Left kidney (tissue), 1 donor: ENCODE measurements at regions not wholly inside any gene's neighbourhood (a gene's known extent, or its start where the extent isn't known, plus 50 kb on each side); places are given as distances from the start of the nearest gene placed in this dataset.

Experiments
- DNase-seq: peaks from one replicate; pipeline ENCODE4 v3.0.0-alpha.2; 2013

DNA sequence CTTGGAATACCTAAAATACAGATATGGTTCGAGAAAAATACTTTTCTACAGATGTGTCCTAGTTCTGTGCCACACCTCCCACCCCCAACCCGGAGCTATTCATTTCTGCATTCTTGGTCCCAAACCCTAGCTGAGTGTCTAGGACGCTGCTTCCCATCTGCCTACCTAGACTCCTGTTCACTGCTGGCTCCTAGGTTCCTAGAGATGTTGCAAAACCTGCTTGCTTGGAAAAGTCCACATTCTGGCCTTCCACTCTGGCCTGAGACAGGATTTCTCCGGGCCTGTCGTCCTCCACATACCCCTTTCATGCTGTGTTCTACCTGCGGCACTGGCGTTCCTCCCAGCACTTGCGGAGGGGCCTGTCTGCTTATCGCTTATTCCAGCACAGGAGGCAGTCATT is 165.8 kb upstream of the CTTNBP2NL start:
- DNase-seq, result no peak

DNA sequence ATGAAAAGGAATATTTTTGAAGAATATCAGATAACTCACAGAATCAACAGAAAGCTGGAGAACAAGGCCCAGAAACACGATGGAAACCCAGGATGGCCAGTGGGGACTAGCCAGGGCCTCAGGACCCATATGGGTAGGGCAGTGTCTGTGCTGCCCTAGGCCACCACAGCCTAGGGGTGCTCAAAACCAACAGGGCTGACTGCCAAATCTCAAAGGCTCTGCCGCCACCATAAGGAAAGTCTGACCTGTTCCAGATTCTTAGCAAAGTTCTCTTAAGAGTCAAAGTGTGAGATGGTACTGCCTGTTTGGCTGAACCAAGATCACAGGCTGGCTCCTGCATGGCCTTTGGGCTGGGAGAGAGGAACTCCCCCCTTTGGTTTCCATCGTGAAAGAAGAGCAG is 164.7 kb upstream of the CTTNBP2NL start:
- no peak for DNase-seq

DNA sequence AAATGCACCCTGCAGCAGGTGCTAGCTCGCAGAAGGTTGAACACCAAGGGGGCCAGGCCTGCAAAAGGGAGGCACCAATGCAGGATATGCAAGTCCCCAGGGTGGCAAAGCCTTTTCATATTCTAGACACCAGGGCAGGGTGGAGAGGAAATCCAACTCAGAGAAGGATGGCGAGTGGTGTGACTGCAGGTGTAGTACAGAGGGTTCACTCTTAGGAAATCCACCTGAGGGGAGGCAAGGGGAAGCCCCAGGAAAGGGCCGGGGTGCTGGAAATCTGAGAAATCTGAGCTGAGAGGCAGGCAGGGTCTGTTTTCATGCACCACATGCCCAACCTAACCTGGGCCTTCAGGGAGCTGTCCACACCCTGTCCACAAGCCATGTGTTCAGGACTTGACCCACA is 163.2 kb upstream of the CTTNBP2NL start:
- DNase-seq, result no peak

DNA sequence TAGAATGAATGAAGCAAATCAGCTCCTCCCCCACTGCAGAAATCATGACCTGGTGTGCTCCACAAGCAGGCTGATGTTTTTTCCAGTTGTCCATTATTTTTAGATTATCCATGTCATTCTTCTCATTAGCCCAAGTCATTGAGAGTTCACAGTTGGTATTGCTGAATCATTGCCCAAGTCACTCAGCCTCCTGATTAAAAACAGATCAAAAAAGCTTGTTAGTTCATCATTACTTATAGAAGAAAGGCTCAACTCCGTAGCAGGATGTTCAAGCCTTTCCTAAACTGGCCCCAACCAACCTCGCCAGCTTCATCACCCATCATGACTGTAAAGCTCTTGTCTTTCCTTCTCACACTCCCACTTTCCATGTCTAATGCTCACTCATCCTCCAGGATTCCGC is 161.3 kb upstream of the CTTNBP2NL start:
- no peak for DNase-seq

DNA sequence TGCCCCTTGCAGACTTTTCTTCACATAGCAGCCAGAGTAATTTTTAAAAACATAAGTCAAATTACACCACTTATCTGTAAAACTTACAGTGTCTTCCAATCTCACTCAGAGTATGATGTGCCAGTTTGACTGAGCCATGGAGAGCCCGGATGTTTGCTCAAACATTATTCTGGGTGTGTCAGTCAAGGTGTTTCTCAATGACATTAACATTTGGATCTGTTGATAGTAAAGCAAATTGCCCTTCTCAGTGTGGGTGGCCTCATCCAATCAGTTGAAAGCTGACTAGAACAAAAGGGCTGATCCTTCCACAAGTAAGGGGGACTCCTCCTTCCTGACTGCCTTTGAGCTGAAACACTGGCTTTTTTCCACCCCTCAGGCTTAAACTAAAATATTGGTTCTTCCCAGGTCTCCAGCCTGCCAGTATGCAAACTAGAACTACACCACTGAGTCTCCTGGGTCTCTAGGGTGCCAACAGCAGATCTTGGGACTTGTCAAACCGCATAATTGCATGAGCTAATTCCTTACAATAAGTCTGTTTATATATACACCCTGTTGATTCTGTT is 157.9 kb upstream of the CTTNBP2NL start:
- no peak for DNase-seq

DNA sequence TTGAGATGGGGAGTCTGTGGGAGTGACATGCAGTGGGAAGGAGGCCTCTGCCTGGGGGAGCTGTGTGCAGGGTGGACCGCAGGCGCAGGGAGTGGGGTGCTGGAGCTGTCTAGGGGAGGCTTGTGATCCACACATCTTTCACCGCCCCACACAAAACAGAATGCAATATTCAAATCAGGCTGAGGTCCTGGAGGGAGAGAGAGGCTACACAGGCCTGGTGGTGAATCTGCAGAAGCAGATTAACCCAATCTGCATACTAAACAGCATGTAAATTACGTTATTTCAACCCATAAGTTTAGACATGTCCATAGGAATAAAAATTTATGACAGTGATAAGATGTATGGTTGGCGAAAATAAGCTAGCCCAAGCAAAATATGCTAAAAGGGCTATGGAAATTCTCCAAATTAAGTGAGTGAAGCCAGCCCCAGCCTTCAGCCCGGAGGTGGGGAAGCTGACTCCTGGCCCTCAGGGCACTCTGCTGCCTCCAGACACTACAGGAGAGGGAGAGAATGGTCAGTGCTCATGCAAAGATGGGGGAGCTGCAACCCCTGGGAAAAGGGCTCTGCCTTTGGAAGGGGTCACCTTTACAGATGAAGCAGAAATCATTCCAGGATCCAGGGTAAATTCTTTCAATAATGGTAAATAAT is 156.2 kb upstream of the CTTNBP2NL start:
- DNase-seq, result no peak

DNA sequence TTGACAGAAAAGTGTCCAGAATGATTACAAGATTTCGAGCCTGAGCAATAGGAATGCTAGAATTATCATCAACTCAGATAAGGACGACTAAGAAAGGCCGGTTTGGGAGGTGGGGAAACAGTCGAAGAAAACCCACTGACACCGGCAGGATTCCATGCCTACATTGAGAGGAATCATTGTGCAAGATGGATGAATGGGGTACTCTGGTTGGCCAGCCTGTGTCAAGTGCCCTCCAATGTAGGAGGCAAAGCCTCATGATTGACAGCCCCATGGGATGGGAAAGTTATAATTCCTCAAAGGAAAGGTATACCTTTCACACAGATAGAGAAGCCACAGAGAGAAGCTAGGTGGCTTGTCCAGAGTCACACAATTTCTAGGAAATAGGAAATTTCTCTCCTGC is 153.5 kb upstream of the CTTNBP2NL start:
- no peak for DNase-seq

DNA sequence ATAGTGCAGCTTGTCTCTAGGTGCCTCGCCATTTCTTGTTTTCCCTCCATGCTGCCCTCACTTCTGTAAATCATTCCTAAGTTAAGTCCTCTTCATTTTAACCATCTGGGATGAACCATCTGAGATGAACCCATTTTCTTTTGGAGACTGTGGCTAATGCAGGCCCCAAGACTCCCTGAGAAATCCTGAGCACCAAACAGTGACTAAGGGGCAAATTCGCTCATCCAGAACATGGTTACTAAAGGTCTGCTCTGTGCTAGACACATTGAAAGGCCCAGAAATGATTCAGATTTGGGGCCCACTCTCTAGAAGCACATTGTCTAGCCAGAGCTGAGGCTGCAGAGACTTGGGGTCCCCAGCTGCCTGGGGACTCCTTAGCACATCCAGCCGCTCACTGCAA is 151.9 kb upstream of the CTTNBP2NL start:
- DNase-seq, result no peak

DNA sequence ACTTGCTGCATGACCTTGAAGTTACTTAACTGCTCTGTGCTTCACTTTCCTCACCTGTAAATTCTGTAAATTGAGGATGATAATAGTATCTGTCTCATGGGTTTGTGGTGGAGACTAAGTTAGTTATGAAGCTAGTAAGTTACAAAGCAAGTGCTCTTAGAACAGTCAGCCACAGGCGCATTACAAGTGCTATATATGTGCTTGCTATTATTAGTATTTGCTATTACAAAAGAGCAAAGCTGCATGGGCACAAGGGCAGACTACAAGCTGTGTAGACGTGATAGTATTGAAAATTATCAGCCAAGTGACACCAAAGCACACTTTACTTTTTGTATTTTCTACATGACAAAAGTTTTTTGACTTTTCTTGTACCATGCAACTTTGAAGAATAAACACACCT is 150.9 kb upstream of the CTTNBP2NL start:
- DNase-seq, result no peak

DNA sequence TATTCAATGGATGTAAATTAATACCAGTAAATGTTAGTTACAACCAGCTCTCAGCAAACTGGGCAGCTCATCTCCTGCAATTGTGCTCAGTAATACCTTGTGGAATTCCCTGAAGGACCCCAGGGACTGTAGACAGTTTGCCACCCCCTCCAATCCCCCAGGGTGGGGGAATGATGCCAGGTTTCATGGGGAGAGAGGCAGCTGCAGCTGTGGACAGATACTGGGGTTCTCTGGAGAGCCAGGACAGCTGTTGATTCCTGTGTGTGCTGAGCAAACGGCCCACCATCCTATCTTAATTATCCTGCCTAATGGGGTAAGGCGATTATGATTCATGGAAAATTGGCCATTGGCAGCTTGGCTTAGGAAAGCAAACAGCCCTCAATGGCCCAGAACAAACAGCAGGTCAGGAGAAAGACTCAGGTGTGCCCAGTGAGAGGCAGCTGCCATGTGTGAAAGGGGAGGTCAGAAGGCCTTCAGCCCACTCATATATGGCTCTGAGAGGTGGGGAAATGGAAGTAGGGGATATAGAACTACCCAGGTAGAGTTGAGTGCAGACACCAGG is 148.9 kb upstream of the CTTNBP2NL start:
- DNase-seq, result no peak

DNA sequence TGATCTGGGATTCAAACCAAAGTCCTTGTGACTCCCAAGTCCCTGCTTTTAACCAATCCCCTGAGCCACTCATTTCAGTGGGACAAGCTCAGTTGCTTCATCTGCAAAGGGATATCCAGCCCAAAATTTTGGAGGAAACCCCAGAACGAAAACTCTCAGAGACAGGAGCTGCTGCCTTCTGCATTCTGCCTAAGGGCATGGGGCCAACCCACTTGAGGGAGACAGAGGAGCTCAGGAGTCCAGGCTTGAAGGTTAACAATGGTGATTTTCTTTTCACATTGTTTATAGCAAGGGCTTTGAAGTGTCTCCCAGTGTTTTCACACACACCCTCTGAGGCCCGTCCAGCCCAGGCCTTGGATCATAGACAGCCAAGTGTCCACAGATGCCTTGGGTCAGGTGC is 148.1 kb upstream of the CTTNBP2NL start:
- no peak for DNase-seq

DNA sequence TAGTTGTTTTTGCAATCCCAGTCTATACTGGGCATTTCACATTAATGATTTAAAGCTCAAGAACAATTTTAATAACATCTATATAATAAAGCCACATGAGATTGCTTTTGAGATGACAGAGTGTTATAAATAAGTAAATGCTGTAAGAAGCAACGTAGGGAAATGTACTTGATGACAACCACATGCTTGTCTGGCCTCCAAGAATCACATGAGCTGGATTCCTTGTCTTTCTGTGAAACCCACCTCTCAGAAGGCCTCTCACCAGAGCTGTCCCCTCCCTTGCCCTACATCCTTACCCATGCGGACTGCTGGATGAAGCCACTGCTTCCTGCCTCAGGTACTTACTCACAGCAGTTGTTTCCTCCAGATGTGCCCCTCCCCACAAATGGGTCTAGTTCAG is 145.1 kb upstream of the CTTNBP2NL start:
- no peak for DNase-seq

DNA sequence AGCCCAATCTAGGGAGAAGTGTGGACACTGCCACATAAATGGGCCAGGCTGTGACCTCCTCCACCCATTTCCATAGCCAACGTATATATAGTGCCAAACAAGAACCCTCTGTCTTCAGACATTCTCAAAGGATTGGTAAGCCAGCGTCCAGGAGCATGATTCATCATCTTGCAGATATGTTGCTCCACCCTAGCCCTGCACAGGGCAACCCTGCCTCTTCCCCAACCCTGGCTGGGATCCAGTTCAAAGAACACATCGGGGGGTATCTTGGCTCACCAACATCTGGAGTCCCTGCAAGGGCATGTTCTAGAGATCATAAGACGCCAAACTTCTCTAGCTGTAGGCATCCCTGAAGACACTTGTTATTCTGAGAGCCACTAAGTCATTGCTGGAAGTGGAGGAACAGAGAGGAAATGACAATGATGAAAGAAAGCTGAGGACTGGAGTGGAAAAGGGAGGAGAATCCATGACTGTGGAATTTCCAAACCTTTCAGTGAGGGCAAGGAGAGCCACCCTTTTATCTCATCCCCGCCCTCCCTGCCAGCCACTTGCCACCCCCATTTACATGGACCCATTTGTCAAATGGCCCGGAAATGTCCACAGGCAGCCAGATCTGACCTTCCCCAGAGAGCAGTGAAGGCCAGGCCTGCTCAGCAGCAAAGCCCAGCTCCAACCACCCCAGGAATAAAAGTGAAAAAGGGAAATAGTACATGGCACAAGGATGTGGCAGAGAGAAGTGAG is 144.1 kb upstream of the CTTNBP2NL start:
- no peak for DNase-seq

DNA sequence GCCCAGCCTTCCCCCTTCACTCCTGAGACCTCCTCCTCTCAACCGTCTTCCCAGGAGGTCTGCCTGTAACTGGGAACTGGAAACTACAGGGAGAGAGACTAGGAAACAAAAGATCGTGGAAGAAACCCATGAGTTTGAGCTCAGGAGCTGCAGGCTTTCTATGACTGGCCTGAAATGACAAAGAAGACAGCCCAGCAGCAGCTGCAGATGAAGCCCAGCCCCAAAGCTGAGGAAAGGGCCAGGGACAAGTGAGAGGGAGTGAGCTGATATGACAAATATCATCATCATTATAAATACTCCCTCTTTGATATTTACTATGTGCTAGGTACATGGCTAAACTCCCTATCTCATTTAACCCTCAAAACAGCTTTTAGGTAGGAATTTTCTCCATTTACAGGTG is 142.6 kb upstream of the CTTNBP2NL start:
- DNase-seq, result no peak

DNA sequence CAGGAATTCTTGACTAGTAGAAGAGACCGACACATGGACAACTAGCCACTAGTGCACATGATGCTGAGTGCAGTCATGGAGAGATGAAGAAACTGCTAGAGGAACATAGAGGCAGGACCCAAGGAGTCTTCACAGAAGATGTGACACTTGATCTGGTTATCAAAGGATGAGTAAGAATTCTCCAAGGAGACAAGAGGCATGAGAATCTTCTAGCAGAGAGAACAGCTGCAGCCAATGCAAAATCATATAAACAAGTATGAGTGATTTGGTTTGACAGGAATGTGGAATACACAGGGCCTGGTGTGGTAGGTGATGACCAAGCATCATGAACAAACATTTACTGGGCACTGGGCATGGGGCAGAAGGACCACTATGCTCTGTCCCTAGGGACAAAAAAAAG is 140.9 kb upstream of the CTTNBP2NL start:
- DNase-seq, result no peak

DNA sequence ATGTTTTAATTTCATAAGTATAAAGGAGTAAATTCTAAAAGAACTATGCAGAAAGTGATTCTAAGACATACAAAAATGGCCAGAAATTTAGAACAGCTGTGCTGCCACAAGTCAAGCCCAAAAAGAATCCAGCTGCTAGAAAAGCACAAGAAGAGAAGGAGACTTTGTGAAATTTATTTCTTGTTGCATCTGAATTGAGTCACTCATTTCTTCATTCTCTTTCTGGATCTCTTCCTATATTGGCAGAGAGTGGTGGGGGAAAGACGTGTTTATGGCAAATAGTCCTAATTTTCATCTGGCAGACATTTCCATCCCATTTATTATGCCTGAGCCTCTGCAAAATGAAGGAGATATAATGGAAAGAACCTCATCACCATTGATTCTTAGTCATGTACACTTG is 139.6 kb upstream of the CTTNBP2NL start:
- DNase-seq, result no peak

DNA sequence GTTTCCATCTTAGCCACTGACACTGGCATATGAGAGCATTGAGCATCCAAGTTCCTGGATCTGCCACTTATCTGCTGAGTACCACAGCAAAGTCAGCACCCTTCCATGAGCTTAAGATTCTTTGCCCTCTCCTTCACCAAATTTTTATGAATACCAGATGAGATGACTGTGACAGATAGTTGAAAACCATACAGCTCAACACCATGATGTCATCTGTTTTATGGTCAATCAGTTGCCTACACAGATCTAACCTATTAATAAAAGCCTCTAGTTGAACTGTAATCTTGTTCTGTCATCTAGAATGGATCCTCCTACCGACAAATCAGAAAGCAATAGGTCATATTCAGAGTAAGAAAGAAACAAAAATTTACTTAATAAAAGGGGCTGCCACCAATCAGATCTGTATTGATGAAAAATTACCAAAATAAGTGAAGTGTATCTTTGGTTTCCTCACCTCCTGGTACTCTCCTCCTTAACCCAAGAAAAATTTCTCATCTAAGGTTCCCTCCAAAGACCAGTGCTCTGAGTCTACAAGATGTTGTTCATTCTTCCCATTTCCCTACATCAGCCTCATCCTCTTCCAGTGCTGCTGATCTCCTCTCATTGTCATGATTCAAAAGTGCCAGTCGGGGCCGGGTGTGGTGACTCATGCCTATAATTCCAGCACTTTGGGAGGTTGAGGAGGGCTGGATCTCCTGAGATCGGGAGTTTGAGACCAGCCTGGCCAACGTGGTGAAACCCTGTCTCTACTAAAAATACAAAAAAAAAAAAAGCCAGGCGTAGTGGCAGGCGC is 138.8 kb upstream of the CTTNBP2NL start:
- no peak for DNase-seq

DNA sequence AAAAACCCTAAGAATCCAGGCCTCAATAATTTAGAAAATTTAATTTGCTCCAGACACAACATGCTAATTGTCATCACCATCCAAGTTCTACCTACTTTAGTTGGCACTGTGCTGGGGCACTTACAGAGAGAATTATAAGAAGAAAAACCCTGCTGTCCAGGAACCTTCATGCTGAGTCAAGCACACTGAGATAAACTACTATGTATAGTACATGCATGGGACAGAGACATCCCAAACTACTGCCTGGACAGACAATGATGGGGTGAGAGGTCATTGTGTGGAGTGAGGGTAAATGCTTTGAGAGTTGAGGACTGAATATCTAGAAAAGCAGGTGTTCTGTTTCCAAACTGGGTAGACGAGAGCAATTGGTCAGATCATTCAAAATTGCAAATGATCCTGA is 135.3 kb upstream of the CTTNBP2NL start:
- DNase-seq, result no peak

DNA sequence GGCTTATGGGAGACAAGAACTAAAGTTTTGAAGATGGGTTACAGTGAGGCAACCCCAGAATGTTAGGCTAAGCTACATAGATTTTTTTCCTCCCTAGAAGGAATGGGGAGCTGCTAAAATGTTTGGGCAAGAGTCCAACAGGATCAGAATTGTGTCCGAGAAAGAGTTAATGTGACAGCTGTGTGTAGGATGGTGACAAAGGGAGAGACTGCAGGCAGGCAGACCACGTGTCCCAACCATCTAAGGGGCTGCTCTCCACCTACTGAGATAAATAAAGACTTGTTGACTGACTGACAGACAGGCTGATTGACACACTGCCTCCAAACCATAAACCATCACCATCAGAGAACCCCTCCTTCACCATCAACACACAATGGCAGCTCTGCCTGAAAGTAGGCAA is 133.7 kb upstream of the CTTNBP2NL start:
- no peak for DNase-seq

DNA sequence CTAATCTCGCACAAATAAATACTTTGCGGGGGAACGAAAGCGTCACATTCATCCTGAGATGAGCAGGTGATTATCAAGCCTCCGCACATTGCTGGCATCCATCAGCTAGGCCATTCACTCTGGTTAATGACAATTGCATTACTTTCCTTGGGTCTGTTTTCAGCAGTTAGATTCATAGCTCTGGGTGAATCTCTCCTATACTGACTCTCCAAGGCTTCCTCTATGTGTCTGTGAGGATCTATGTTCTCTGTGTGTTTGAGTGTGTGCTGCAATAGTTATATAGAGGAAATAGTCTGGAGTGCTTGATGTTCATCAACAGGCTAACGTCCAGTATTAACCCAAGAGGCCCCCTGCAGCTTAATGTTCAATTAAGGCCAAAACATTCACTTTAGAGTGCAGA is 133.0 kb upstream of the CTTNBP2NL start:
- no peak for DNase-seq

DNA sequence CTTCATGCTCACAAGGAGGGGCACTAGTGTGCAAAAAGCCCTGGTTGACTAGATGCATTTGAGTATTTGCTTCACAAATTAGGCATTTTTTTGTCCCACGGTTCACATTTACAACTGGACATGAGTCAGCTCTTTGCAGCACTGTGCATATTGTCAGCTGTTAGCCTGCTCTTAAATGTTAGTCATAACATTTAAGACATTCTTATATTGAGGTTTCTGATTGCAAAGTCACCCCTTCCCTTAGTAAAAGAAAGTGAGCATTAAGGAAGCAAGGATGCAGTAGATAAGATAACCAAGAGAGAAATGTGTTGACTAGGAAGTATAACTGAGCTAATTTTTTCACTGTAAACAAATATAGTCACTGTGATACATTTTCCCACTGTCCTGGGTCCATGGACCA is 132.6 kb upstream of the CTTNBP2NL start:
- DNase-seq, result no peak

DNA sequence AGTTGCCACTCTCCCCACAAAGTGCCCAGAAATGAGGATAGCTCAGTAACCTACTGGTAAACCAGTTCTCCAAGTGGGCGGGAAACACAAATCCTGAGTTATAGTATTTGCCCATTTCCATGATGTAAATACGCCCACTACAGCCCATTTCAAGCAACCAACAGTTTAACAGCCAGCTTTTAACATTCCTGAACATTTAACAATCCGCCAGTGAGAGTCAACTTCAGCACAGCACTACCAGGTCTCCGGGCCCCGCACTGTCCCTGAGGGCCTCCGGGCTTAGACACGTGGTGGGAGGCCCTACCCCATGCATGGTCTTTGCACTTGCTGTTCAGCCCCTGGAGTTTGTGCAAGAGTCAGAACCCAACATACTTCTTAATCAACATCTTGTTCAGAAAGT is 132.0 kb upstream of the CTTNBP2NL start:
- no peak for DNase-seq

DNA sequence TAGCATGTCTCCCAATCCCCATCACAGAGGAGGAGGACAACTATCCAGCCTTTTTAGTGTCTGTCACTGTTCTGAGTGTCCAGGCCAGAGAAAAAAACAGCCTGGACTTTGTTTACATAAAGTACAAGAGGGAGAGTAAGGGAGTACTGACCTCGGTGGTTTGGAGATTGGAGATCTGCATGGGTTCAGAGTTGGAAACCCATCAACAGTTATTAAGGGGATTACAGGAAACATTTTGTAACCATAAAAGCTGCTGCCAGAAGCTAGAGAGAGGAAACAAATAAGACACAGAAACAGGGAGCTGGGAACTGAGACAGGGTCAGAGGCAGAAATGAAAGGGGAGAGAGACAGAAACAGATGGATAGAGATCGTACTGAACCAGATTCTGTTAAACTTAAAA is 131.5 kb upstream of the CTTNBP2NL start:
- DNase-seq, result no peak
